ENCODE measurements at regions not wholly inside any gene's neighbourhood (a gene's known extent, or its start where the extent isn't known, plus 50 kb on each side); places are given as distances from the start of the nearest gene placed in this dataset.

GRCh38 chr2:41706286-41706685 lies 341.5 kb upstream of the PKDCC start:
- TF ChIP-seq, protein P1, sequence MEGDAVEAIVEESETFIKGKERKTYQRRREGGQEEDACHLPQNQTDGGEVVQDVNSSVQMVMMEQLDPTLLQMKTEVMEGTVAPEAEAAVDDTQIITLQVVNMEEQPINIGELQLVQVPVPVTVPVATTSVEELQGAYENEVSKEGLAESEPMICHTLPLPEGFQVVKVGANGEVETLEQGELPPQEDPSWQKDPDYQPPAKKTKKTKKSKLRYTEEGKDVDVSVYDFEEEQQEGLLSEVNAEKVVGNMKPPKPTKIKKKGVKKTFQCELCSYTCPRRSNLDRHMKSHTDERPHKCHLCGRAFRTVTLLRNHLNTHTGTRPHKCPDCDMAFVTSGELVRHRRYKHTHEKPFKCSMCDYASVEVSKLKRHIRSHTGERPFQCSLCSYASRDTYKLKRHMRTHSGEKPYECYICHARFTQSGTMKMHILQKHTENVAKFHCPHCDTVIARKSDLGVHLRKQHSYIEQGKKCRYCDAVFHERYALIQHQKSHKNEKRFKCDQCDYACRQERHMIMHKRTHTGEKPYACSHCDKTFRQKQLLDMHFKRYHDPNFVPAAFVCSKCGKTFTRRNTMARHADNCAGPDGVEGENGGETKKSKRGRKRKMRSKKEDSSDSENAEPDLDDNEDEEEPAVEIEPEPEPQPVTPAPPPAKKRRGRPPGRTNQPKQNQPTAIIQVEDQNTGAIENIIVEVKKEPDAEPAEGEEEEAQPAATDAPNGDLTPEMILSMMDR (IDR thresholded peaks at IDR 0.05), result no peak
- no peak for TF ChIP-seq EZH2 (IDR thresholded peaks at IDR 0.05)

Data from neural progenitor cell (in vitro differentiated cells).